Natural killer cell (primary cell): ENCODE measurements at regions not wholly inside any gene's neighbourhood (a gene's known extent, or its start where the extent isn't known, plus 50 kb on each side); places are given as distances from the start of the nearest gene placed in this dataset.

Experiments used
- ATAC-seq, 3 donors: fragments of 150-1000 bp in 2 of 3; fragments of 200-7000 bp in 1 of 3; cut with Tn5 transposase; 1 replicate in 1 of 3; 2 replicates in 2 of 3; pipeline ENCODE4 v1.10.0; 2021; ENCODE audit warnings: mild to moderate bottlenecking in 2 of 3, moderate library complexity in 2 of 3
- DNase-seq, 2 donors: peaks; one replicate each; pipeline versions ENCODE4 v3.0.0 to v3.0.0-alpha.2; 2013 to 2021; ENCODE audit warnings: mixed read lengths in 1 of 2
- H3K27ac ChIP-seq: one replicate; pipeline ENCODE4 v1.5.1; 2013; ENCODE audit warnings: mild to moderate bottlenecking, low read length
- H3K27me3 ChIP-seq: one replicate; pipeline ENCODE4 v1.6.1; 2013; ENCODE audit warnings: low read length; ENCODE audit not compliant: control insufficient read depth, insufficient read depth
- H3K36me3 ChIP-seq: one replicate; pipeline ENCODE4 v1.6.1; 2013; ENCODE audit warnings: low read length; ENCODE audit not compliant: control insufficient read depth, insufficient read depth
- H3K4me1 ChIP-seq: one replicate; pipeline ENCODE4 v1.6.1; 2013; ENCODE audit warnings: low read length; ENCODE audit not compliant: control insufficient read depth, insufficient read depth
- H3K4me3 ChIP-seq: one replicate; pipeline ENCODE4 v1.5.1; 2013; ENCODE audit warnings: low read length
- H3K9me3 ChIP-seq: one replicate; pipeline ENCODE4 v1.6.1; 2013; ENCODE audit warnings: low read length; ENCODE audit not compliant: control insufficient read depth, insufficient read depth
- H3K27ac Mint-ChIP-seq, 2 donors: one replicate each; pipeline ENCODE4 v1.8.0; 2022; ENCODE audit warnings: mild to moderate bottlenecking in 2 of 2, mixed read lengths in 2 of 2, moderate library complexity in 1 of 2
- H3K27me3 Mint-ChIP-seq, 2 donors: one replicate each; pipeline ENCODE4 v1.8.0; 2022; ENCODE audit warnings: low read depth in 2 of 2, mixed read lengths in 2 of 2
- H3K36me3 Mint-ChIP-seq: one replicate; pipeline ENCODE4 v1.8.0; 2022; ENCODE audit warnings: mixed read lengths
- H3K4me1 Mint-ChIP-seq, 2 donors: one replicate each; pipeline ENCODE4 v1.8.0; 2022; ENCODE audit warnings: mixed read lengths in 2 of 2
- H3K4me3 Mint-ChIP-seq: one replicate; pipeline ENCODE4 v1.8.0; 2022; ENCODE audit warnings: mild to moderate bottlenecking, moderate library complexity, mixed read lengths
- H3K9me3 Mint-ChIP-seq, 2 donors: one replicate each; pipeline ENCODE4 v1.8.0; 2022; ENCODE audit warnings: mixed read lengths in 2 of 2
- CTCF ChIP-seq: fragments of 200-600 bp; IDR thresholded peaks from one replicate; pipeline ENCODE4 v1.8.0; 2022; ENCODE audit warnings: antibody characterized with exemption
- WGBS: methylation state at CpG from one replicate; pipeline ENCODE4 v1.1.7; 2013; ENCODE audit warnings: missing lambda C conversion rate; ENCODE audit not compliant: insufficient coverage; 5-methylcytosine and 5-hydroxymethylcytosine counted together
- intact Hi-C: fragments of 100-400 bp; cut with micrococcal nuclease; formaldehyde crosslinking; loops from one replicate; pipeline ENCODE4 v1.14.2; 2022

- Histone ChIP-seq H3K4me1 (no peaks in the 10 kb centered on the region), H3K36me3 (no peaks in the 10 kb centered on the region), H3K27me3 (no peaks in the 10 kb centered on the region), H3K4me3 (no peak overlapping the region), H3K9me3 (no peaks in the 10 kb centered on the region), H3K27ac (no peak overlapping the region)
- intact Hi-C loops: no loop called here
- Mint-ChIP-seq H3K4me3 (no peak overlapping the region), H3K27me3 (peaks cover 0 to 16% of the 10 kb centered on the region in 2 donors), H3K4me1 (no peaks in the 10 kb centered on the region), H3K27ac (no peak overlapping the region), H3K36me3 (peaks cover 8% of the 10 kb centered on the region), H3K9me3 (peaks cover 0 to 2% of the 10 kb centered on the region in 2 donors)
- WGBS: 100% methylated on average over 1 of the region's 2 CpGs
- DNase-seq: no peak
- no peak for ATAC-seq
- no peak for TF ChIP-seq CTCF
Observed at GRCh38 chr3:177924261-177924660, 612.0 kb upstream of the KCNMB2 start.

- H3K4me1 Mint-ChIP-seq: no peaks in the 10 kb centered on the region
- WGBS: 60% methylated on average over 2 of the region's 6 CpGs
- H3K4me3 Mint-ChIP-seq: no peak overlapping the region
- Histone ChIP-seq H3K9me3 (no peaks in the 10 kb centered on the region), H3K27ac (no peak overlapping the region), H3K27me3 (no peaks in the 10 kb centered on the region), H3K36me3 (no peaks in the 10 kb centered on the region), H3K4me1 (no peaks in the 10 kb centered on the region), H3K4me3 (no peak overlapping the region)
- H3K27me3 Mint-ChIP-seq: peaks cover 0 to 3% of the 10 kb centered on the region in 2 donors
- peaks cover 0 to 2% of the 10 kb centered on the region in 2 donors for H3K9me3 Mint-ChIP-seq
- peaks cover 3% of the 10 kb centered on the region for H3K36me3 Mint-ChIP-seq
- intact Hi-C loops: no loop called here
- ATAC-seq: no peak
- no peak overlapping the region for H3K27ac Mint-ChIP-seq
- no peak for TF ChIP-seq CTCF
- no peak for DNase-seq
Observed at GRCh38 chr3:177928172-177928873, 607.9 kb upstream of the KCNMB2 start.

GRCh38 chr3:177929310-177929709 lies 606.9 kb upstream of the KCNMB2 start:
- DNase-seq (no peak), ATAC-seq (no peak)
- 85% methylated on average over 2 of the region's 2 CpGs for WGBS
- Mint-ChIP-seq H3K27ac (no peak overlapping the region), H3K4me1 (no peaks in the 10 kb centered on the region), H3K9me3 (peaks cover 0 to 2% of the 10 kb centered on the region in 2 donors), H3K4me3 (no peak overlapping the region), H3K36me3 (no peaks in the 10 kb centered on the region), H3K27me3 (no peaks in the 10 kb centered on the region)
- Histone ChIP-seq H3K4me3 (no peak overlapping the region), H3K36me3 (no peaks in the 10 kb centered on the region), H3K4me1 (no peaks in the 10 kb centered on the region), H3K27me3 (no peaks in the 10 kb centered on the region), H3K27ac (no peak overlapping the region), H3K9me3 (no peaks in the 10 kb centered on the region)
- intact Hi-C loops: no loop called here
- TF ChIP-seq CTCF: no peak

GRCh38 chr3:177930771-177931170 lies 605.5 kb upstream of the KCNMB2 start:
- 86% methylated on average over 1 of the region's 2 CpGs for WGBS
- Mint-ChIP-seq H3K4me3 (no peak overlapping the region), H3K9me3 (no peaks in the 10 kb centered on the region), H3K27ac (no peak overlapping the region), H3K4me1 (no peaks in the 10 kb centered on the region), H3K36me3 (no peaks in the 10 kb centered on the region), H3K27me3 (peaks cover 0 to 9% of the 10 kb centered on the region in 2 donors)
- Histone ChIP-seq H3K27ac (no peak overlapping the region), H3K9me3 (no peaks in the 10 kb centered on the region), H3K36me3 (no peaks in the 10 kb centered on the region), H3K4me3 (no peak overlapping the region), H3K27me3 (no peaks in the 10 kb centered on the region), H3K4me1 (no peaks in the 10 kb centered on the region)
- no peak for ATAC-seq
- intact Hi-C loops: no loop called here
- TF ChIP-seq CTCF: no peak
- no peak for DNase-seq
